DND-41 (cell line): ENCODE measurements at regions not wholly inside any gene's neighbourhood (a gene's known extent, or its start where the extent isn't known, plus 50 kb on each side); places are given as distances from the start of the nearest gene placed in this dataset.

Experiments
- EZH2 ChIP-seq: IDR thresholded peaks from 3 replicates; pipeline ENCODE4 v1.6.1; 2012; ENCODE audit warnings: borderline replicate concordance, low read depth, mild to moderate bottlenecking, moderate library complexity, low read length, inconsistent platforms; ENCODE audit not compliant: severe bottlenecking
- TF ChIP-seq, protein P1 (sequence below): IDR thresholded peaks from 2 replicates; pipeline ENCODE4 v1.5.1; 2012; ENCODE audit warnings: borderline replicate concordance, low read length, moderate library complexity, mild to moderate bottlenecking; ENCODE audit not compliant: poor library complexity, severe bottlenecking; ENCODE audit errors: extremely low read depth

DNA sequence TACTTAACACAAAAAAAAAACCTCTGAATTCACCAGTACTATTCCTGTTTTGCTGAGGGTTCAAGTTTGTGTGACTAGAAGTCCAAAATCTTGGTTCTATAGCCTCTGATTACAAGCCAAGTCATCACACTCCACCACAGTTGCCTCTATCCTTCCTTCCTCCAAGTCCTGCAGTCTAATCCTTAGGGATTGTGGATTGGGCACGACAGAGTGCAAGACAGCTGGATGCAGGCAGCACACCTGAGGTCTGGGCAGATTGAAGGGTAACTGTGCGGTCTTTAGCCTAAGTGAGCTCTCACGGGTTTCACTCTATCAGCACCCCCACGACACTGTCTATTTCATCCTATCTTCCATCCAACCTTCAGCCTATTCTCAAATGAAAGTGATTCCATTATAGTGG, 299.4 kb upstream of the ID2 start:
- TF ChIP-seq EZH2 = no peak
- TF ChIP-seq, protein P1, sequence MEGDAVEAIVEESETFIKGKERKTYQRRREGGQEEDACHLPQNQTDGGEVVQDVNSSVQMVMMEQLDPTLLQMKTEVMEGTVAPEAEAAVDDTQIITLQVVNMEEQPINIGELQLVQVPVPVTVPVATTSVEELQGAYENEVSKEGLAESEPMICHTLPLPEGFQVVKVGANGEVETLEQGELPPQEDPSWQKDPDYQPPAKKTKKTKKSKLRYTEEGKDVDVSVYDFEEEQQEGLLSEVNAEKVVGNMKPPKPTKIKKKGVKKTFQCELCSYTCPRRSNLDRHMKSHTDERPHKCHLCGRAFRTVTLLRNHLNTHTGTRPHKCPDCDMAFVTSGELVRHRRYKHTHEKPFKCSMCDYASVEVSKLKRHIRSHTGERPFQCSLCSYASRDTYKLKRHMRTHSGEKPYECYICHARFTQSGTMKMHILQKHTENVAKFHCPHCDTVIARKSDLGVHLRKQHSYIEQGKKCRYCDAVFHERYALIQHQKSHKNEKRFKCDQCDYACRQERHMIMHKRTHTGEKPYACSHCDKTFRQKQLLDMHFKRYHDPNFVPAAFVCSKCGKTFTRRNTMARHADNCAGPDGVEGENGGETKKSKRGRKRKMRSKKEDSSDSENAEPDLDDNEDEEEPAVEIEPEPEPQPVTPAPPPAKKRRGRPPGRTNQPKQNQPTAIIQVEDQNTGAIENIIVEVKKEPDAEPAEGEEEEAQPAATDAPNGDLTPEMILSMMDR = no peak
